Ishikawa (cell line): ENCODE measurements at regions not wholly inside any gene's neighbourhood (a gene's known extent, or its start where the extent isn't known, plus 50 kb on each side); places are given as distances from the start of the nearest gene placed in this dataset.

Experiments used
- CEBPB ChIP-seq: IDR thresholded peaks from 2 replicates; pipeline ENCODE4 v1.6.1; 2012
- CREB1 ChIP-seq: IDR thresholded peaks from 2 replicates; pipeline ENCODE4 v1.6.1; 2012; ENCODE audit warnings: low read depth
- EGR1 ChIP-seq: IDR thresholded peaks from 2 replicates; pipeline ENCODE4 v1.6.1; 2012
- EP300 ChIP-seq: IDR thresholded peaks from 2 replicates; pipeline ENCODE4 v1.6.1; 2012; ENCODE audit warnings: borderline replicate concordance
- FOXM1 ChIP-seq: IDR thresholded peaks from 2 replicates; pipeline ENCODE4 v1.6.1; 2012; ENCODE audit warnings: low read depth, borderline replicate concordance
- NFIC ChIP-seq: IDR thresholded peaks from 2 replicates; pipeline ENCODE4 v1.6.1; 2012
- RAD21 ChIP-seq: IDR thresholded peaks from 2 replicates; pipeline ENCODE4 v1.6.1; 2012; ENCODE audit warnings: low read depth
- TAF1 ChIP-seq: IDR thresholded peaks from 2 replicates; pipeline ENCODE4 v1.6.1; 2012; ENCODE audit warnings: low read depth, mild to moderate bottlenecking
- TCF12 ChIP-seq: IDR thresholded peaks from 2 replicates; pipeline ENCODE4 v1.6.1; 2012; ENCODE audit warnings: low read depth
- TEAD4 ChIP-seq: IDR thresholded peaks from 2 replicates; pipeline ENCODE4 v1.6.1; 2012
- YY1 ChIP-seq: IDR thresholded peaks from 2 replicates; pipeline ENCODE4 v1.6.1; 2012; ENCODE audit warnings: low read depth
- ZBTB7A ChIP-seq: IDR thresholded peaks from 2 replicates; pipeline ENCODE4 v1.6.1; 2012; ENCODE audit warnings: low read depth
- TF ChIP-seq, protein P1 (sequence below): IDR thresholded peaks from 2 replicates; pipeline ENCODE4 v1.6.1; 2012; ENCODE audit warnings: low read depth, mild to moderate bottlenecking
- TF ChIP-seq, protein P2 (sequence below): IDR thresholded peaks from 2 replicates; pipeline ENCODE4 v1.6.1; 2012
- TF ChIP-seq, protein P3 (sequence below): IDR thresholded peaks from 2 replicates; pipeline ENCODE4 v1.6.1; 2012

DNA sequence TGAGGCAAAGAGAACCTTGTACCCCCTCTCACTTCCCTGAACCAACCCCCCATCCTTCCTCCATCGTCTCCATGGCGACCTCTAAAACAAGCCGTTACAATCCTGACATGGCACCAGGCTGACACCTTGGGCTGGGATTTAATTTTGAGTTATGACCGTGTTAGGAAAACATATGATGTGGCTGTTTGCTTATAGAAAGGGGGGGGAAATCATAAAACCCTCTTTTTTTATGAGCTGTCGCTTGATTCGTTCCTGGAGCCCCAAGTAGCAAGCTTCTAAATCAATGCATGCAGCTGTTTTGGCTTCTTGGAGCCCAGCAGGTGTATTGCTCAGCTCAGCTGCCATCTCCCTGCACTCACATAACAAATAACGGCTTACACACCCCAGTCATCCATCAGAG, 301.2 kb upstream of the SPAG17 start:
- TF ChIP-seq, protein P1, sequence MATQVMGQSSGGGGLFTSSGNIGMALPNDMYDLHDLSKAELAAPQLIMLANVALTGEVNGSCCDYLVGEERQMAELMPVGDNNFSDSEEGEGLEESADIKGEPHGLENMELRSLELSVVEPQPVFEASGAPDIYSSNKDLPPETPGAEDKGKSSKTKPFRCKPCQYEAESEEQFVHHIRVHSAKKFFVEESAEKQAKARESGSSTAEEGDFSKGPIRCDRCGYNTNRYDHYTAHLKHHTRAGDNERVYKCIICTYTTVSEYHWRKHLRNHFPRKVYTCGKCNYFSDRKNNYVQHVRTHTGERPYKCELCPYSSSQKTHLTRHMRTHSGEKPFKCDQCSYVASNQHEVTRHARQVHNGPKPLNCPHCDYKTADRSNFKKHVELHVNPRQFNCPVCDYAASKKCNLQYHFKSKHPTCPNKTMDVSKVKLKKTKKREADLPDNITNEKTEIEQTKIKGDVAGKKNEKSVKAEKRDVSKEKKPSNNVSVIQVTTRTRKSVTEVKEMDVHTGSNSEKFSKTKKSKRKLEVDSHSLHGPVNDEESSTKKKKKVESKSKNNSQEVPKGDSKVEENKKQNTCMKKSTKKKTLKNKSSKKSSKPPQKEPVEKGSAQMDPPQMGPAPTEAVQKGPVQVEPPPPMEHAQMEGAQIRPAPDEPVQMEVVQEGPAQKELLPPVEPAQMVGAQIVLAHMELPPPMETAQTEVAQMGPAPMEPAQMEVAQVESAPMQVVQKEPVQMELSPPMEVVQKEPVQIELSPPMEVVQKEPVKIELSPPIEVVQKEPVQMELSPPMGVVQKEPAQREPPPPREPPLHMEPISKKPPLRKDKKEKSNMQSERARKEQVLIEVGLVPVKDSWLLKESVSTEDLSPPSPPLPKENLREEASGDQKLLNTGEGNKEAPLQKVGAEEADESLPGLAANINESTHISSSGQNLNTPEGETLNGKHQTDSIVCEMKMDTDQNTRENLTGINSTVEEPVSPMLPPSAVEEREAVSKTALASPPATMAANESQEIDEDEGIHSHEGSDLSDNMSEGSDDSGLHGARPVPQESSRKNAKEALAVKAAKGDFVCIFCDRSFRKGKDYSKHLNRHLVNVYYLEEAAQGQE: no peak
- no peak for TF ChIP-seq TCF12
- no peak for TF ChIP-seq CEBPB
- no peak for TF ChIP-seq RAD21
- no peak for TF ChIP-seq YY1
- TF ChIP-seq ZBTB7A: no peak
- TF ChIP-seq NFIC: no peak
- TF ChIP-seq FOXM1: no peak

DNA sequence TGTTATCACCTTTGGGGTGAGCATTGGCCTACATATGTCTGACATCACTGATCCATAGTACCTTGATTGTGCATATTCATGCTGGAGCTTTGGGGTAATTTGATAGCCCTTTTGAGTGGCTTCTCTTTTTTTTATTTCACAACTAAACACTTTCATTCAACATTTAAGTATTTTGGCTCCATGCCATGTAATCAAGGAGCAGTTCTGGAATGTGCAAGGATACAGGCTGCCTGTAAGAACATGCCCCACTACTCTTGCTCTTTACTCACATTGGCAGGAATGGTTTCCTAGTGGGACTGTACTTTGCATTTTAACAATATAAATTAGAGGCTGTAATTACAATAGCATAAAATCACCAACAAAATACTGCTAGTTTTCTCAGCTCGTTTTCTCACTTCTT, 300.7 kb upstream of the SPAG17 start:
- TF ChIP-seq, protein P1: no peak
- TF ChIP-seq EGR1 (no peak), RAD21 (no peak), FOXM1 (no peak), CEBPB (no peak), TAF1 (no peak), EP300 (no peak), TCF12 (no peak), ZBTB7A (no peak), YY1 (no peak), TEAD4 (no peak), NFIC (no peak)
- TF ChIP-seq, protein P2, sequence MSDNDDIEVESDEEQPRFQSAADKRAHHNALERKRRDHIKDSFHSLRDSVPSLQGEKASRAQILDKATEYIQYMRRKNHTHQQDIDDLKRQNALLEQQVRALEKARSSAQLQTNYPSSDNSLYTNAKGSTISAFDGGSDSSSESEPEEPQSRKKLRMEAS: no peak

DNA sequence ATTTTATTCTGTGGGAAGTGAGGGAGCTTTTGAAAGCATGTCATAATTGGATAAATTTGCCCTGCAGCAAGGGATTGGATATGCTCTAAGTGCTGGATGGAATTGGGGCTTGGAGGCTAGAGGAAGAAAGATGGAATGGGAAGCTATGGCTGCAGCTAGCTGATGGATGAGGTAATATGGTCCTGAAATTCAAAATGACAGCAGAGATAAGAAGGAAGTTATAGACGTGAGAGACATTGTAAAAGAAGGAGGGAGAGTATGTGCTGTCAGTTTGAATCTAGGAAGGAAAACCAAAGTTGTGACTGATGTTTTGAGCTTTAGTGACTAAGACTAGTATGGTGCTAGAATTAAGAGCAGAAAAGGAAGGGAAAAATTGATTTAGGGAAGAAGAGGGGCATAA, 299.9 kb upstream of the SPAG17 start:
- no peak for TF ChIP-seq TAF1
- TF ChIP-seq, protein P3, sequence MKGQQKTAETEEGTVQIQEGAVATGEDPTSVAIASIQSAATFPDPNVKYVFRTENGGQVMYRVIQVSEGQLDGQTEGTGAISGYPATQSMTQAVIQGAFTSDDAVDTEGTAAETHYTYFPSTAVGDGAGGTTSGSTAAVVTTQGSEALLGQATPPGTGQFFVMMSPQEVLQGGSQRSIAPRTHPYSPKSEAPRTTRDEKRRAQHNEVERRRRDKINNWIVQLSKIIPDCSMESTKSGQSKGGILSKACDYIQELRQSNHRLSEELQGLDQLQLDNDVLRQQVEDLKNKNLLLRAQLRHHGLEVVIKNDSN: no peak
- no peak for TF ChIP-seq FOXM1
- TF ChIP-seq NFIC: no peak
- TF ChIP-seq, protein P1: no peak
- TF ChIP-seq CREB1: no peak
- TF ChIP-seq YY1: no peak

DNA sequence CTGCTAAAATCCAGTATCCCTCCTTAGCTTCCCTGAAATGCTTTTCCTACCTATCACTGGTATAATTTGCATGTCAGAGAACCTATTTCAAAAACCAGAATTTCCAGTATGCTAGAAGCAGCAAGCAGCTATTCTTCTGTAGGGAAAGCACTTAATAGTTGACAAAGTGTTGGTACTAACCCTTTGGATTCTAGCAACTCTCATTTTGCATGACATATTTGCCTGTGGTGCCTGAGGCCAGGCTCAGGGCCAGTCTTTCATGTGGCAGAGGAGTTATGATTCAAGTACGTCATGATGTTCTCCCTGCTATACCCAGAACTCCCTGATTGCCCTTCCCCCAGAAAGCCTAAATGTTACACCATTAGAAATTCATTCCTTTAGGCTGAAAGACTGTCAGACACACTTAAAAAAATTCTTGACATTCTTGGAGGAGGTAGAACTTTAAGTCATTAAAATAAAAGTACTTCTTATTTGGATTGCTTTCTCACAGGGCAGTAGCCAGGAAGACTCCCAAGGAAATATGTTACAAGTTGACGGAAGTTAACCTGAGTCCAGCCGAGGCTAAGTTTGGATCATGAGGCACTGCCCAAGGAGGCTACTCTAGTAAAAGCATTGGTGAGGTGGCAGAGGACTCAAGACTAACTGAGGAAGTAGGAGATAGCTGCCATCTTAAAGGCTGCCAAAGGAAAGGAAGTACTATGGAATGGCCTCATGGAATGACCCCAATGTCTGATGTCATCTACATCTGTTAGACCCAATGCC, 298.4 kb upstream of the SPAG17 start:
- TF ChIP-seq CREB1 (no peak), ZBTB7A (no peak), TCF12 (no peak), YY1 (no peak), CEBPB (no peak), EGR1 (no peak), RAD21 (no peak), NFIC (no peak), FOXM1 (no peak)
- TF ChIP-seq, protein P2: no peak
- TF ChIP-seq, protein P3: no peak
- TF ChIP-seq, protein P1: no peak
